HCT116 (cell line): ENCODE measurements at regions not wholly inside any gene's neighbourhood (a gene's known extent, or its start where the extent isn't known, plus 50 kb on each side); places are given as distances from the start of the nearest gene placed in this dataset.

ENCODE experiments used
- CEBPB ChIP-seq: IDR thresholded peaks from 2 replicates; pipeline ENCODE4 v1.6.1; 2012; ENCODE audit warnings: low read depth
- CTCF ChIP-seq, 3 experiments: fragments of 200-600 bp in 1 of 3; sonication (generic) in 1 of 3; IDR thresholded peaks in 2 of 3; conservative IDR thresholded peaks in 1 of 3; 2 replicates each; pipeline ENCODE4 v1.5.1; 2012 to 2017; ENCODE audit warnings: low read depth in 2 of 3, low read length in 2 of 3, antibody characterized with exemption in 1 of 3, borderline replicate concordance in 1 of 3, control low read depth in 1 of 3, mild to moderate bottlenecking in 1 of 3, mixed read lengths in 1 of 3, mixed run types in 1 of 3, moderate library complexity in 1 of 3; ENCODE audit not compliant: insufficient read depth in 1 of 3
- EZH2 ChIP-seq: fragments of 200-600 bp; sonication (generic); IDR thresholded peaks from 2 replicates; pipeline ENCODE4 v1.6.1; 2017; ENCODE audit warnings: antibody characterized with exemption, mixed run types
- EZH2phosphoT487 ChIP-seq: fragments of 200-600 bp; IDR thresholded peaks from 2 replicates; pipeline ENCODE4 v1.6.1; 2018; ENCODE audit warnings: antibody characterized with exemption, borderline replicate concordance
- JUND ChIP-seq: IDR thresholded peaks from 2 replicates; pipeline ENCODE4 v1.6.1; 2012
- POLR2A ChIP-seq: IDR thresholded peaks from 2 replicates; pipeline ENCODE4 v1.7.0; 2011; ENCODE audit warnings: borderline replicate concordance; ENCODE audit not compliant: insufficient read depth, insufficient read length; ENCODE audit errors: extremely low read depth
- POLR2AphosphoS5 ChIP-seq: IDR thresholded peaks from 2 replicates; pipeline ENCODE4 v1.6.1; 2011; ENCODE audit warnings: mild to moderate bottlenecking, low read depth, low read length, moderate library complexity
- REST ChIP-seq: IDR thresholded peaks from 2 replicates; pipeline ENCODE4 v1.6.1; 2012; ENCODE audit warnings: low read depth
- SIN3A ChIP-seq: IDR thresholded peaks from 2 replicates; pipeline ENCODE4 v1.6.1; 2012; ENCODE audit warnings: low read depth
- TCF7L2 ChIP-seq: IDR thresholded peaks from 2 replicates; pipeline ENCODE4 v1.7.0; 2011; ENCODE audit warnings: borderline replicate concordance, inconsistent platforms; ENCODE audit not compliant: insufficient read depth, insufficient read length; ENCODE audit errors: extremely low read depth
- ZFX ChIP-seq: fragments of 450-650 bp; IDR thresholded peaks from 2 replicates; pipeline ENCODE4 v1.6.1; 2017
- TF ChIP-seq, protein P1 (sequence below): IDR thresholded peaks from 2 replicates; pipeline ENCODE4 v1.6.1; 2011; ENCODE audit warnings: mild to moderate bottlenecking, low read length, moderate library complexity; ENCODE audit not compliant: insufficient replicate concordance; ENCODE audit errors: extremely low read depth
- TF ChIP-seq, protein P2 (sequence below): IDR thresholded peaks from 2 replicates; pipeline ENCODE4 v1.6.1; 2012

DNA sequence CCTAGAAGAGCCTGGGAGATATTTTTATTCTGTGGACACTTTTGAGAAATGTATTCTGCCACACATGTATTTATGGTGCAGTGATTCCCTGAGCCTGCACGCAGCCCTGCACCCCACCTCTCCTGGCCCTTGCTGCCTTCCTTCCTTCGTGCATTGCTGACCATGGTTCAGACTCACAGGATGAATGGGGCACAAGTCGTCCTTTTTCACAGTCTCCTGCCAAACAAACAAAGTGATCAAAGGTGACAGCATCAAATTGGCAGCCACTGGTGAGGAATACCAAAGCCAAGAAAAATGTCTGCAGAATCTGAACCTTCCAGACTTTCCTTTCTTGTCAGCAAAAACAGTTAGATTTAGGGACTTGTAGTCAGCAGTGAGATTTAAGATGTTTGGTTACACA, 215.0 kb downstream of the ACTR3B start:
- TF ChIP-seq CTCF (IDR thresholded peaks at IDR 0.05 in 2 of 3, conservative IDR thresholded peaks at IDR 0.05 in 1 of 3; ENCODE audit: borderline replicate concordance in 1 of 3, insufficient read depth in 1 of 3, low read depth in 2 of 3, low read length in 2 of 3) = no peak
- TF ChIP-seq EZH2phosphoT487 = no peak
- TF ChIP-seq ZFX = no peak
- no peak for TF ChIP-seq CEBPB
- TF ChIP-seq, protein P1, sequence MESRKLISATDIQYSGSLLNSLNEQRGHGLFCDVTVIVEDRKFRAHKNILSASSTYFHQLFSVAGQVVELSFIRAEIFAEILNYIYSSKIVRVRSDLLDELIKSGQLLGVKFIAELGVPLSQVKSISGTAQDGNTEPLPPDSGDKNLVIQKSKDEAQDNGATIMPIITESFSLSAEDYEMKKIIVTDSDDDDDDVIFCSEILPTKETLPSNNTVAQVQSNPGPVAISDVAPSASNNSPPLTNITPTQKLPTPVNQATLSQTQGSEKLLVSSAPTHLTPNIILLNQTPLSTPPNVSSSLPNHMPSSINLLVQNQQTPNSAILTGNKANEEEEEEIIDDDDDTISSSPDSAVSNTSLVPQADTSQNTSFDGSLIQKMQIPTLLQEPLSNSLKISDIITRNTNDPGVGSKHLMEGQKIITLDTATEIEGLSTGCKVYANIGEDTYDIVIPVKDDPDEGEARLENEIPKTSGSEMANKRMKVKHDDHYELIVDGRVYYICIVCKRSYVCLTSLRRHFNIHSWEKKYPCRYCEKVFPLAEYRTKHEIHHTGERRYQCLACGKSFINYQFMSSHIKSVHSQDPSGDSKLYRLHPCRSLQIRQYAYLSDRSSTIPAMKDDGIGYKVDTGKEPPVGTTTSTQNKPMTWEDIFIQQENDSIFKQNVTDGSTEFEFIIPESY = no peak
- no peak for TF ChIP-seq POLR2AphosphoS5
- TF ChIP-seq JUND = no peak
- no peak for TF ChIP-seq REST
- TF ChIP-seq EZH2 = no peak
- TF ChIP-seq POLR2A = no peak
- TF ChIP-seq SIN3A = no peak
- no peak for TF ChIP-seq TCF7L2
- TF ChIP-seq, protein P2, sequence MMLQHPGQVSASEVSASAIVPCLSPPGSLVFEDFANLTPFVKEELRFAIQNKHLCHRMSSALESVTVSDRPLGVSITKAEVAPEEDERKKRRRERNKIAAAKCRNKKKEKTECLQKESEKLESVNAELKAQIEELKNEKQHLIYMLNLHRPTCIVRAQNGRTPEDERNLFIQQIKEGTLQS = no peak
